Epithelial cell of proximal tubule (primary cell): ENCODE measurements at regions not wholly inside any gene's neighbourhood (a gene's known extent, or its start where the extent isn't known, plus 50 kb on each side); places are given as distances from the start of the nearest gene placed in this dataset.

Experiments used
- DNase-seq: peaks from one replicate; pipeline ENCODE4 v3.0.0-alpha.2; 2011; ENCODE audit warnings: low read depth
- H3K4me3 ChIP-seq: 2 replicates; pipeline ENCODE4 v1.5.1; 2011; ENCODE audit warnings: low read depth, mild to moderate bottlenecking, low read length
- CTCF ChIP-seq: conservative IDR thresholded peaks from 2 replicates; pipeline ENCODE4 v1.5.1; 2012; ENCODE audit warnings: low read depth, mild to moderate bottlenecking, low read length

DNA sequence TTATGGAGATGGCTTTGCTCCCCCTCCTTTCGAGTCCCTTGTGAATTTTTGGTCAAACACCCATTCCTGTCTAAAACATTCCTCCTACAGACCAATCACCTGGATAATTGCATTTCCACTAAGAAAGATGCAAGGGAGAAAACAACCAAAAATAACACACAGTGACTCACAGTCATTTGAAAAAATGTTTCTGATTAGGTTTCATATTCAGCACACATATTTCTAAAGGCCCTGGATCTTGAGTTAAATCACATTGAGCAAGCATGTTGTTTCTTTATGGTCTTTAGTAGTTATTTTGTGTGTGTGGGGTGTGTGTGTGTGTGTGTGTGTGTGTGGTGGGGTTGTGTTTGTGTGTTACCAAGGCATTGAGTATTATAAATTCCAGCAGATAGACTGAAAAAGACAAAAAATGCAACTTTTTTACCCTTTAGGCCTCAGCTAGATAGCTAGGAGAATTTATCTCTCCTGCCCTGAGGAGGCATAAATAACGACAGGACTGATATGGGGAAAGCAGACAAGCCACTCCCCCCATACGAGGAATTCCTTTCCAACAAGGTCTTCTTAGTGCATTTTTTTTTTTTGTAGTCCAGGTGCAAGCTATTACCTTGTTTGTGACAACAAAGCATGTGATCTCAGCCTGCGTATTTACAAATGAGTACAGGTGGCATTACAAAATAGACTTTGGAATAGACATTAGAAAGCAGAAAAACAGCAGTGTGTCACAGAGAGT lies 265.4 kb upstream of the ADGRL3 start:
- TF ChIP-seq CTCF: no peak
- H3K4me3 ChIP-seq: no peak overlapping the region
- DNase-seq: no peak

DNA sequence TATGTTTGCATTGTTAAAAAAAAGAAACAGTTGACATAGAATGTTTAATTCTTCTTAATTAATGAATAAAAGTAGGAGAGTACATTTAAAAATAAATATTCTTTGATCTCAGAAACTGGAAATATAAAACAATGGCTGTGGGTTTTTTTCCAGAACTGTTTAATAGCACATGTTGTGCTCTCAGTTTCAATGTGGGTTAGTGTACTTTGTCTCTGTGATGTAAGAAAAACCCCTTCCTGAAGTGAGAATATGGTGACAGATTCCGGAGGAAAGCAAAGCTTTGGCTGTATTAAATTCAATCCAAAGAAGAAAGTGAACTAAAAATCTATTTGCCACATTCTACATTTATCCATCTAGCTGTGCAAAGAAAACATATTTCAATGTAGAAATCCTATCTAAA lies 261.9 kb upstream of the ADGRL3 start:
- no peak overlapping the region for H3K4me3 ChIP-seq
- no peak for DNase-seq
- TF ChIP-seq CTCF: no peak

GRCh38 chr4:60938621-60939020 lies 261.5 kb upstream of the ADGRL3 start:
- TF ChIP-seq CTCF: no peak
- H3K4me3 ChIP-seq: no peak overlapping the region
- DNase-seq: no peak

DNA sequence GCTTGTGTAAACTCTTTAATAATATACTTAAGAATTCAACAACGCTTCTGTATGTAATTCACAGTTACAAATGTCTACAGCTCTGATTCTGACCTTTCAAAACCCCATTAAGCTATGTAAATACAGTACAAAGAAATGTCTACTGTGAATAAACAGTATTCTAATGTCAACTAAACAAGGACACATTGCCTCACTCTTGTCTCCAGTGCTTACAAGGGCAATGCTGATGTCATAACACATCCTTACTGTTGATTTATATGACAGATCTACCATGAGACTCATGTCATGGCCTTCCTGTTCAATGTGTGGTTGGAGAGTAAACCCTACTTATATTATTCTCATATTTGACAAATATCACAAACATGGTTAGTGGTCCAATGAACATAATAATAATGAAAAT lies 256.1 kb upstream of the ADGRL3 start:
- H3K4me3 ChIP-seq: no peak overlapping the region
- no peak for TF ChIP-seq CTCF
- DNase-seq: no peak

DNA sequence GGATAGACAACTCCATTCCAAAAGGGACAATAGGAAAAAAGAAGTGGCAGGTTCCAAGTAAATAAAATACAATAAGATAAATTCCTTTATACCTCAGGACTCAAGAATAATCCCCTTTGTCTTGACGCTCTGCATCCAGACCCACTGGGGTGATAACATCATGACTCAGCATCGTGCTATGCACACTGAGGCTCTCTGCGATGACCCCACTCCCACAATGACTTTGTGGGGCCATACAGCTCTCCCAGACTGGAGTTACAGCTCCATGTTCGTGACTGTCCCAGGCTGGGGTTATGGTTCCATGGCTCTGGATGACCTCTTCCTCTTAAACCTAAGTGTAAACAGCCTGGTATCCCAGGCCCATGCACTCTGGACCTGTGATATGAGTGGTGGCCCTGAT lies 254.5 kb upstream of the ADGRL3 start:
- H3K4me3 ChIP-seq: no peak overlapping the region
- TF ChIP-seq CTCF: no peak
- no peak for DNase-seq

DNA sequence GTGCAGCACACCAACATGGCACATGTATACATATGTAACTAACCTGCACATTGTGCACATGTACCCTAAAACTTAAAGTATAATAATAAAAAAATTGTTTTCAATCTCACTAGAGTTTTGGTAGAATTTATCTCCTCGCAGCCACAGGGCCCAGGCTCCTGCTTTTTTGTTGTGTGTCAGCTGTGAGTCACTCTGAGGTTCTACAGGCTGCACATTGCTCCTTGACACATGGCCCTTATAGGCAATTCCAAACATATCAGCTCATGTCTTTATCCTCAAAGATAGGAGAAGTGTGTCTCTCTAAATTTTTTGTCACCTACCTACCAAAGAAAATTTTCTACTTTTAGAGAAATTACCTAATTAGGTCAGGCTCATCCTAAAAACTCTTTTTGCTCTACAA lies 252.1 kb upstream of the ADGRL3 start:
- DNase-seq: no peak
- TF ChIP-seq CTCF: no peak
- no peak overlapping the region for H3K4me3 ChIP-seq

DNA sequence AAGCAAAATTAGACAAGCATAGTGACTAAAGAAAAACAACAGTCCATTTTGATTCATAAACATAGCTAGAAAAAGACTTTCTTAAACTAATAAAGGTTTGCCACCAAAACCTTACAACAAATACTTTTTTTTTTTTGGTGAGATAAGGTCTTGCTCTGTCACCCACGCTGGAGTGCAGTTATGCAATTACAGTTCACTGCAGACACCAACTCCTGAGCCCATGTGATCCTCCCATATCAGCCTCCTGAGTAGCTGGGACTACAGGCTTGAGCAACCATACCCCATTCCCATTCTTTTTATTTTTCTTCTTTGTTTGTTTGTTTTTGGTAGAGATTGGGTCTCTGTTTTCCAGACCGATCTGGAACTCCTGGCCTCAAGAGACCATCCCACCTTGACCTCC lies 247.2 kb upstream of the ADGRL3 start:
- TF ChIP-seq CTCF: no peak
- H3K4me3 ChIP-seq: no peak overlapping the region
- DNase-seq: no peak
